ENCODE measurements at regions not wholly inside any gene's neighbourhood (a gene's known extent, or its start where the extent isn't known, plus 50 kb on each side); places are given as distances from the start of the nearest gene placed in this dataset.

DNA sequence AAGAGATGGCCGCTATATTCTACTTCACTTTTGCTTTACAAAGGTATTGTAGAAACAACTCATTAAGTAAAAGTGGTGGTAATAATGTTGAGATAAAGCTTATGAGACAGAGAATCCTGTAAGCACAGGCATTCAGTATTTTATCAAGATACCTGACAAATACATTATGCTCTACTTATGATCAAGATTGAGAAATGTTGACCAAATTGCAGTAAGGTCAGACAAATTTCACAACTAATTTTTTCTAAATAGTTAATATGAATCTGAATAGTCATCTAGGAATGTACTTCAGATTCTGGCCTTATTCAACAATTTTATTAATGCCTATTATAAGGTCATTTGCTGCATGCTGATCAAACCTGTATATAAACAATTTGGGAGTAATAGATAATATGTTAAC lies 95.1 kb upstream of the MBNL1 start:
- intact Hi-C loops (cut with DNase I), result no loop called here
- Histone ChIP-seq H3K27me3 (ENCODE audit: control insufficient read depth in 1 of 2, insufficient read depth in 2 of 2, low read length in 1 of 2) (no peaks in the 10 kb centered on the region), H3K4me1 (ENCODE audit: control insufficient read depth in 1 of 2, insufficient read depth in 2 of 2, low read length in 2 of 2) (peaks cover 0 to 10% of the 10 kb centered on the region in 2 donors), H3K4me3 (ENCODE audit: low read length in 2 of 2) (no peak overlapping the region), H3K36me3 (ENCODE audit: control insufficient read depth in 1 of 2, insufficient read depth in 2 of 2, low read length in 1 of 2) (no peaks in the 10 kb centered on the region), H3K27ac (ENCODE audit: low read depth in 1 of 2, low read length in 2 of 2) (no peak overlapping the region), H3K9me3 (ENCODE audit: control insufficient read depth, low read length) (no peaks in the 10 kb centered on the region)
- DNase-seq (no peak), ATAC-seq (ENCODE audit: low FRiP score) (no peak)
- WGBS, 2 donors, result 98 to 100% methylated on average over 1 of the region's 1 CpG

DNA sequence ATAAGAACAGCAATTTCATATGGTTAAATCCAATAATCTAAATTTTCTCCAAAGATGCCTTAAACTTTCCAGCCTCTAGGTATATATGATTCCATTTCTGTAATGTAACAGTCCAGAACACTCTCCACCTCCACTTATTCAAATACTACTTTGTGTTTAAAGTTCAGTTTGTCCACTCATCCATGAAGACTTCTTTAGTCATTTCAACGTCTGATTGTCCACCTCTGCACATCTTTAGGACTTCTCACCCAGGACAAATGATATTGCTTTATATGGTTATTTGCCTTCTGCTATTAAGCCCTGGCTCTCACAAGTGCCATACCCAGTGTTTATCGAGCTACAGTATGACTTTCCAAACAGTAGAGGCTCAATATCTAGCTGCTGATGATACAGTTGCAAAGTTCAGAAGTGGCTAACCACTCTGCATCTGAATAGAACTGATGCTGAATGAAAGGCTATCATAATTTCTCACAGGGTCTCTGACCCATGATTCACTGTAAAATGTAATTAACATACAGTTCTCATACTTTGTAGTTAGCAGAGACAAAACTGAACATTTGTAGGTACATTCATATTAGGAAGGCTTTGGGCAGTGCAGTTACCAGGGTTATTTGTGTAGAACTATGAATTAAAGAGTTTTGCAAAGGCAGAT lies 93.7 kb upstream of the MBNL1 start:
- H3K36me3 ChIP-seq (ENCODE audit: control insufficient read depth in 1 of 2, insufficient read depth in 2 of 2, low read length in 1 of 2), result no peaks in the 10 kb centered on the region
- no peak for DNase-seq
- no peak overlapping the region for H3K27ac ChIP-seq (ENCODE audit: low read depth in 1 of 2, low read length in 2 of 2)
- 85 to 88% methylated on average over 2 of the region's 2 CpGs for WGBS, 2 donors
- no peaks in the 10 kb centered on the region for H3K9me3 ChIP-seq (ENCODE audit: control insufficient read depth, low read length)
- intact Hi-C loops (cut with DNase I), result no loop called here
- peaks cover 0 to 6% of the 10 kb centered on the region in 2 donors for H3K4me1 ChIP-seq (ENCODE audit: control insufficient read depth in 1 of 2, insufficient read depth in 2 of 2, low read length in 2 of 2)
- H3K27me3 ChIP-seq (ENCODE audit: control insufficient read depth in 1 of 2, insufficient read depth in 2 of 2, low read length in 1 of 2), result no peaks in the 10 kb centered on the region
- H3K4me3 ChIP-seq (ENCODE audit: low read length in 2 of 2), result no peak overlapping the region
- ATAC-seq (ENCODE audit: low FRiP score), result no peak

DNA sequence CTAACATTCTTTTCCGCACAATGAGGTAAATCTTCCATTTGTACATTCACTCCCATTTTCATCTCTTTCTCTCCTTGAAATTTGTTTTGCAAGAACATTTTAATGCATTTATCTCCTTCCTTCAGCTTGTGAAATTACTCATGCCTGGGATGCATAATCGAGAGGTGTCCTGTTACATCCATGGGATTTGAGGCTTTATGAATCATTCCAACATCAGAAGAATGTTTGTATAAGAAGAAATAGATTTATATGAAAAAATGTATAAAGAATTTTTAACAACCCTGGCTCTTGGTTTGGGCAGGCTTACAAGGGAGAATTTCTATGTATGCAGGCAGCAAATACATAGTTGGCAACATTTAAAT lies 93.2 kb upstream of the MBNL1 start:
- Histone ChIP-seq H3K4me1 (ENCODE audit: control insufficient read depth in 1 of 2, insufficient read depth in 2 of 2, low read length in 2 of 2) (peaks cover 0 to 6% of the 10 kb centered on the region in 2 donors), H3K9me3 (ENCODE audit: control insufficient read depth, low read length) (no peaks in the 10 kb centered on the region), H3K27ac (ENCODE audit: low read depth in 1 of 2, low read length in 2 of 2) (no peak overlapping the region), H3K27me3 (ENCODE audit: control insufficient read depth in 1 of 2, insufficient read depth in 2 of 2, low read length in 1 of 2) (no peaks in the 10 kb centered on the region), H3K4me3 (ENCODE audit: low read length in 2 of 2) (no peak overlapping the region), H3K36me3 (ENCODE audit: control insufficient read depth in 1 of 2, insufficient read depth in 2 of 2, low read length in 1 of 2) (no peaks in the 10 kb centered on the region)
- ATAC-seq (ENCODE audit: low FRiP score) (no peak), DNase-seq (no peak)
- intact Hi-C loops (cut with DNase I), result no loop called here
- WGBS, 2 donors, result 53 to 62% methylated on average over 2 of the region's 2 CpGs

DNA sequence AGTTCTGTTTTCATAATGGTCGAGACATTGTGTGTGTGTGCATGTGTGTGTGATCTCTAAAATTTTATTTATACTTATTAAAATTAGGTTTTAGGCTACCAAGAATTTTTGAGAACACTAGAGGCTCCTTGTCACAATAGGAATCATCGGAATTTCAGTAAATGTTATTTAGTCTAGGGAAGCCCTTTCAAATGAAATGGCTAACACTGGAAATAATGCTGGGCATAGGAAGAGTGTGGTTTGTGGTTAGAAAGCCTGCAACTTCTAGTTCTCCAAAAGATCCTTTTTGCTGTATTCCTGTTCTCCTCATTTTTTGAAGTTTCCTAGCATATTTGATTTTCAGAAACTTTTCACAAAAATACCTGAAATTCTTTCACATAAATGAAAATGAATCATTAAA lies 92.5 kb upstream of the MBNL1 start:
- DNase-seq (no peak), ATAC-seq (ENCODE audit: low FRiP score) (no peak)
- H3K27me3 ChIP-seq (ENCODE audit: control insufficient read depth in 1 of 2, insufficient read depth in 2 of 2, low read length in 1 of 2), result no peaks in the 10 kb centered on the region
- intact Hi-C loops (cut with DNase I), result no loop called here
- H3K4me1 ChIP-seq (ENCODE audit: control insufficient read depth in 1 of 2, insufficient read depth in 2 of 2, low read length in 2 of 2), result peaks cover 1 to 6% of the 10 kb centered on the region in 2 donors
- H3K36me3 ChIP-seq (ENCODE audit: control insufficient read depth in 1 of 2, insufficient read depth in 2 of 2, low read length in 1 of 2), result no peaks in the 10 kb centered on the region
- H3K9me3 ChIP-seq (ENCODE audit: control insufficient read depth, low read length), result no peaks in the 10 kb centered on the region
- whole genome bisulfite sequencing, 2 donors, result 49 to 57% methylated on average over 2 of the region's 2 CpGs
- H3K4me3 ChIP-seq (ENCODE audit: low read length in 2 of 2), result no peak overlapping the region
- no peak overlapping the region for H3K27ac ChIP-seq (ENCODE audit: low read depth in 1 of 2, low read length in 2 of 2)

DNA sequence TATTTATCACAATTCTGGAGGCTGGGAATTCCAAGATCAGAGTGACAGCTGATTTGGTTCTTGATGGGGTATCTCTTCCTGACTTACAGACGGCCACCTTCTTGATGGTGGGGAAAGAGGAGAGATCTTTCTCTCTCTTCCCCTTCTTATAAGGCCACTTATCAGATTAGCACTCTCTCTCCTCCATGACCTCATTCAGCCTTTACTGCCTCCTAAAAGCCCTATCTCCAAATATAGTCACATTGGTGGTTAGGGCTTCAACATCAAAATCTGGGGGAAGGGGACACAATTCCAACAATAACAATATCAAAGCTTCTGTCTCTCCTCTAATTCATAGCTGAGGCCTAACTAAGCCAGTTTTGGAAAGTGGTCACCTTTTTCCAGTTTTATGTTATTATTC lies 91.7 kb upstream of the MBNL1 start:
- H3K36me3 ChIP-seq (ENCODE audit: control insufficient read depth in 1 of 2, insufficient read depth in 2 of 2, low read length in 1 of 2), result no peaks in the 10 kb centered on the region
- peaks cover 1 to 6% of the 10 kb centered on the region in 2 donors for H3K4me1 ChIP-seq (ENCODE audit: control insufficient read depth in 1 of 2, insufficient read depth in 2 of 2, low read length in 2 of 2)
- WGBS, 2 donors, result 67 to 84% methylated on average over 1 of the region's 1 CpG
- no peak overlapping the region for H3K4me3 ChIP-seq (ENCODE audit: low read length in 2 of 2)
- H3K9me3 ChIP-seq (ENCODE audit: control insufficient read depth, low read length), result no peaks in the 10 kb centered on the region
- no peak overlapping the region for H3K27ac ChIP-seq (ENCODE audit: low read depth in 1 of 2, low read length in 2 of 2)
- ATAC-seq (ENCODE audit: low FRiP score) (no peak), DNase-seq (no peak)
- intact Hi-C loops (cut with DNase I), result no loop called here
- no peaks in the 10 kb centered on the region for H3K27me3 ChIP-seq (ENCODE audit: control insufficient read depth in 1 of 2, insufficient read depth in 2 of 2, low read length in 1 of 2)

DNA sequence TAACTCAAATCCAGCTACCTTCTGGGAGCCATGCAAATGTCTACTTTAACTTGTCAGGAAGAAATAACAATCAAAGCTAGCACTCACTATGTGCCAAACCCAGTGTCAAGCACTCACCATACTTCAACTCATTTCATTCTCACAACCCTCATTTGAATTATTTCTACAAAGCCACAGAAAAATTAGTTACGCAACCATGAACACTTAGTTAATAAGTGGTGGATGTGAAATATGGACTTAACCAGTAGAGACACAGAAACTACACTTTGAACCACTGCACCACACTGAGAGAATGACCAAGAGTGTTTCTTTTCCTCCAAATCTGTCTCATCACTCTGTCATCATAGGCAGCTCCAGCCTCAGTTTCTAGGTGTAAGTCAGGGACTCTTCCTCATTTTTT lies 91.0 kb upstream of the MBNL1 start:
- ATAC-seq (ENCODE audit: low FRiP score), result no peak
- H3K9me3 ChIP-seq (ENCODE audit: control insufficient read depth, low read length), result no peaks in the 10 kb centered on the region
- no peak overlapping the region for H3K27ac ChIP-seq (ENCODE audit: low read depth in 1 of 2, low read length in 2 of 2)
- 100% methylated on average over 1 of the region's 1 CpG for WGBS, 2 donors
- H3K27me3 ChIP-seq (ENCODE audit: control insufficient read depth in 1 of 2, insufficient read depth in 2 of 2, low read length in 1 of 2), result no peaks in the 10 kb centered on the region
- intact Hi-C loops (cut with DNase I), result no loop called here
- H3K36me3 ChIP-seq (ENCODE audit: control insufficient read depth in 1 of 2, insufficient read depth in 2 of 2, low read length in 1 of 2), result no peaks in the 10 kb centered on the region
- H3K4me1 ChIP-seq (ENCODE audit: control insufficient read depth in 1 of 2, insufficient read depth in 2 of 2, low read length in 2 of 2), result peaks cover 1 to 6% of the 10 kb centered on the region in 2 donors
- DNase-seq, result no peak
- no peak overlapping the region for H3K4me3 ChIP-seq (ENCODE audit: low read length in 2 of 2)

DNA sequence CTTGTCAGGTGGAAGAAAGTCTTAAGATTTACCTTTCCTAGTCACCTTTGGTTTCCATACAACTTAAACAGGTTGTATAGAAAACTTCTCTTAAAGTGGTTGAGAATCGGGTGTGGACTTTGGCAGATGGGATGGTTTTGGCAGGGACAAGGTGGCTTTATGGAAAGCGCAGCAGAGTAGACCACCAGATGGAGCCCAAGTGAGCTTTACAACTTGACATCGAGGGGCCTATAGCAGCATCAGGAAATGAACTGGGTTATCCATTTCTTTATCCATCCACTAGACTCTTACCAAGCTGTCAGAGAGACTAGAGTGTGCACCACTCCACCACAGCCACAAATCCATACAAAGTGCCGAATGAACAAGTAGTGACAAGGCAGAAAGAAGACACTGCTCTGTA lies 85.3 kb upstream of the MBNL1 start:
- ATAC-seq (ENCODE audit: low FRiP score) (no peak), DNase-seq (no peak)
- H3K4me1 ChIP-seq (ENCODE audit: control insufficient read depth in 1 of 2, insufficient read depth in 2 of 2, low read length in 2 of 2), result peaks cover 2 to 4% of the 10 kb centered on the region in 2 donors
- no peaks in the 10 kb centered on the region for H3K27me3 ChIP-seq (ENCODE audit: control insufficient read depth in 1 of 2, insufficient read depth in 2 of 2, low read length in 1 of 2)
- intact Hi-C loops (cut with DNase I), result no loop called here
- H3K36me3 ChIP-seq (ENCODE audit: control insufficient read depth in 1 of 2, insufficient read depth in 2 of 2, low read length in 1 of 2), result no peaks in the 10 kb centered on the region
- H3K4me3 ChIP-seq (ENCODE audit: low read length in 2 of 2), result no peak overlapping the region
- H3K9me3 ChIP-seq (ENCODE audit: control insufficient read depth, low read length), result no peaks in the 10 kb centered on the region
- H3K27ac ChIP-seq (ENCODE audit: low read depth in 1 of 2, low read length in 2 of 2), result no peak overlapping the region
- 66 to 70% methylated on average over 4 of the region's 4 CpGs for WGBS, 2 donors

DNA sequence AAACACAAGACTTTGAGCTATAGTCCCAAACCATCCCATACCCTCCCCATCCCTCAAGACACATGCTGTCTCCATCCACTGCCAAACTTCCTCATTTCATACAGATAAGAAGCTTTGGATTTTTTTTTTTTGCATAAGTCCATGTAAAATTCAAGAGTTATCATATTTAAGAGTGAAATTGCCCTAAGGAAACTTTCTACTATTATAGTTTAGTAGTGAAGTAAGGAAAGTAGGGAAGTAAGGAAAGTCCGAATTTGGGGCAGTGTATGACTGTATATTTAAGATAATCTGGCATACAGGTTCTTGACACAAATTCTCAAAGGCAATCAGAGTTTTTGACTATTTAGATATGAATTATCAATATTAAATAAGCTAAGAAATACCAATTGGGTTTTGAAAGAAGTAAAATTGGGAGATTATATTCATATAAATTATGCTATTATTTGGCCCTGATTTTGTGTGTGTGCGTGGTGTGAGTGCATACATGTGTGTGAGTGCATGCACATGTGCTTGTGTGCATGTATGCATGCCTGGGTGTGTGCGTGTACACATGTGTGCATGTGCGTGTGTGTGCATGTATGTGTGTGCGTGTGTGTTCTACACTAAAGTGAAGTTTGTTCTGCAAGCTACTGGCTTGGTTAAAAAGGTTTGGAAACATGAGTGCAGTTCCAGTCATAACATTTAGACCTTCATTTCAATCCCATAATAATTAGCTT lies 83.6 kb upstream of the MBNL1 start:
- no peak for DNase-seq
- no peak for ATAC-seq (ENCODE audit: low FRiP score)
- intact Hi-C loops (cut with DNase I), result no loop called here
- H3K4me1 ChIP-seq (ENCODE audit: control insufficient read depth in 1 of 2, insufficient read depth in 2 of 2, low read length in 2 of 2), result peaks cover 2 to 4% of the 10 kb centered on the region in 2 donors
- no peak overlapping the region for H3K27ac ChIP-seq (ENCODE audit: low read depth in 1 of 2, low read length in 2 of 2)
- H3K9me3 ChIP-seq (ENCODE audit: control insufficient read depth, low read length), result no peaks in the 10 kb centered on the region
- H3K36me3 ChIP-seq (ENCODE audit: control insufficient read depth in 1 of 2, insufficient read depth in 2 of 2, low read length in 1 of 2), result no peaks in the 10 kb centered on the region
- H3K27me3 ChIP-seq (ENCODE audit: control insufficient read depth in 1 of 2, insufficient read depth in 2 of 2, low read length in 1 of 2), result no peaks in the 10 kb centered on the region
- WGBS, 2 donors, result 68 to 75% methylated on average over 5 of the region's 5 CpGs
- H3K4me3 ChIP-seq (ENCODE audit: low read length in 2 of 2), result no peak overlapping the region

DNA sequence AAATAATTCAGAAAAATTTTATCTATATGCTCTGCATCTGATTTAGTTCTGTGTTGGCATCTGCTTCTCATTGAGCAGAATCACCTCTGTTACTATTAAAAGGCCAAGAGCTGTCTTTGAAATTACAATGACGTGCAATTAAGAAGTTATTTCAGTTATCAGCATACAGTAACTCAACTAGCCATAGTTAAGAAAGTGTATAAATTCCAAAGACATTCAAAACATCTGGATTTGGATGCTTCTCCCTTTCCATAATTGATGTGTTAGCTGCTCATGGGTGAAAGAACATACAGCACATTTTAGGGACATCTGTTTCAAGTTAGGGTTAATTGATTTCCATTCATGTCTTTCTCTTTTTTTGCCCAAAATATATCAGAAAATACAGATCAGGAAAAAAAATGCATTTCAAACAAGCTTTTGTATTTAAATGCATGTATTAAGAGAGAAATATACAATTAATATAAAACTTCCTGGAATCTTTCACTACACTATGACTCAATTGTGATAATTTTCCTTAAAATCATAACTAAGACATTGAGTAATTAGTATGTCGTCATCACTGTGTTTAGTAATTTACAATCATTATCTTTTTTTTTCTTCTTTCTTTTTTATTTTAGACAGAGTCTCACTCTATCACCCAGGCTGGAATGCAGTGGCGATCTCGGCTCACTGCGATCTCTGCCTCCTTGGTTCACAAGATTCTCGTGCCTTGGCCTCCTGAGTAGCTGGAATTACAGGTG lies 82.7 kb upstream of the MBNL1 start:
- ATAC-seq (ENCODE audit: low FRiP score), result no peak

More for the DNA sequence above, 82.7 kb upstream of the MBNL1 start:
- H3K4me3 ChIP-seq (ENCODE audit: low read length in 2 of 2), result no peak overlapping the region
- WGBS, 2 donors, result 82 to 84% methylated on average over 6 of the region's 6 CpGs
- DNase-seq, result no peak
- H3K36me3 ChIP-seq (ENCODE audit: control insufficient read depth in 1 of 2, insufficient read depth in 2 of 2, low read length in 1 of 2), result no peaks in the 10 kb centered on the region
- H3K4me1 ChIP-seq (ENCODE audit: control insufficient read depth in 1 of 2, insufficient read depth in 2 of 2, low read length in 2 of 2), result peaks cover 2 to 3% of the 10 kb centered on the region in 2 donors
- no peaks in the 10 kb centered on the region for H3K9me3 ChIP-seq (ENCODE audit: control insufficient read depth, low read length)
- intact Hi-C loops (cut with DNase I), result no loop called here
- H3K27ac ChIP-seq (ENCODE audit: low read depth in 1 of 2, low read length in 2 of 2), result no peak overlapping the region
- H3K27me3 ChIP-seq (ENCODE audit: control insufficient read depth in 1 of 2, insufficient read depth in 2 of 2, low read length in 1 of 2), result no peaks in the 10 kb centered on the region

All from aorta (tissue), 5 donors.